Glomerular visceral epithelial cell (primary cell): ENCODE measurements at regions not wholly inside any gene's neighbourhood (a gene's known extent, or its start where the extent isn't known, plus 50 kb on each side); places are given as distances from the start of the nearest gene placed in this dataset.
"Not testable (repeated sequence)": the region's sequence is repeated elsewhere in the genome, so short reads cannot be mapped to it uniquely, and the experiment has no call there.

Source experiments
- DNase-seq: peaks from one replicate; pipeline ENCODE4 v3.0.0-alpha.2; 2016; ENCODE audit errors: extremely low spot score

- no peak for DNase-seq
These were observed 740.7 kb upstream of the CA10 start for GRCh38 chr17:52899235-52899634.

GRCh38 chr17:52895272-52895671 is 736.8 kb upstream of the CA10 start:
- DNase-seq, result no peak

GRCh38 chr17:52892334-52892733 is 733.8 kb upstream of the CA10 start:
- DNase-seq, result no peak

- no peak for DNase-seq
These were observed 727.4 kb upstream of the CA10 start for GRCh38 chr17:52885882-52886281.

- not testable (repeated sequence) for DNase-seq
These were observed 725.5 kb upstream of the CA10 start for GRCh38 chr17:52883907-52884491.

GRCh38 chr17:52846767-52847166 is 688.3 kb upstream of the CA10 start:
- not testable (repeated sequence) for DNase-seq

- no peak for DNase-seq
These were observed 683.5 kb upstream of the CA10 start for GRCh38 chr17:52841971-52842370.

GRCh38 chr17:52837492-52837891 is 679.0 kb upstream of the CA10 start:
- no peak for DNase-seq

GRCh38 chr17:52831536-52831935 is 673.0 kb upstream of the CA10 start:
- no peak for DNase-seq

- no peak for DNase-seq
These were observed 670.1 kb upstream of the CA10 start for GRCh38 chr17:52828621-52829020.

- DNase-seq, result no peak
These were observed 669.0 kb upstream of the CA10 start for GRCh38 chr17:52827526-52827925.

- no peak for DNase-seq
These were observed 666.0 kb upstream of the CA10 start for GRCh38 chr17:52824542-52824941.

GRCh38 chr17:52823155-52823554 is 664.6 kb upstream of the CA10 start:
- DNase-seq, result no peak

- no peak for DNase-seq
These were observed 631.9 kb upstream of the CA10 start for GRCh38 chr17:52790359-52790955.

GRCh38 chr17:52789829-52790228 is 631.3 kb upstream of the CA10 start:
- no peak for DNase-seq

GRCh38 chr17:52776234-52776633 is 617.7 kb upstream of the CA10 start:
- no peak for DNase-seq

GRCh38 chr17:52762794-52763167 is 604.3 kb upstream of the CA10 start:
- no peak for DNase-seq

- DNase-seq, result no peak
These were observed 603.8 kb upstream of the CA10 start for GRCh38 chr17:52762147-52762793.

- no peak for DNase-seq
These were observed 601.4 kb upstream of the CA10 start for GRCh38 chr17:52759864-52760263.

- no peak for DNase-seq
These were observed 600.0 kb upstream of the CA10 start for GRCh38 chr17:52758481-52758880.

- DNase-seq, result no peak
These were observed 598.2 kb upstream of the CA10 start for GRCh38 chr17:52756746-52757145.

- DNase-seq, result no peak
These were observed 596.3 kb upstream of the CA10 start for GRCh38 chr17:52754838-52755237.

GRCh38 chr17:52751051-52751450 is 592.5 kb upstream of the CA10 start:
- no peak for DNase-seq

- no peak for DNase-seq
These were observed 585.7 kb upstream of the CA10 start for GRCh38 chr17:52744179-52744578.
